ENCODE measurements at regions not wholly inside any gene's neighbourhood (a gene's known extent, or its start where the extent isn't known, plus 50 kb on each side); places are given as distances from the start of the nearest gene placed in this dataset.
A peak's percentile ranks its signal among the peaks of the same experiment; 100 is the strongest.

GRCh38 chr15:94582368-94582767, 351.0 kb downstream of the MCTP2 start:
- TF ChIP-seq EZH2phosphoT487 (IDR thresholded peaks at IDR 0.05; ENCODE audit: borderline replicate concordance) (no peak), CTCF (conservative IDR thresholded peaks at IDR 0.05; ENCODE audit: low read length) (peak; percentile 88)
